Nephron progenitor cell (in vitro differentiated cells): ENCODE measurements at regions not wholly inside any gene's neighbourhood (a gene's known extent, or its start where the extent isn't known, plus 50 kb on each side); places are given as distances from the start of the nearest gene placed in this dataset.

Source experiments
- DNase-seq: peaks from one replicate; pipeline ENCODE4 v3.0.0; 2021
- H3K27ac Mint-ChIP-seq: 2 replicates; pipeline ENCODE4 v1.8.0; 2021; ENCODE audit warnings: mild to moderate bottlenecking, moderate library complexity, mixed read lengths
- H3K27me3 Mint-ChIP-seq: 2 replicates; pipeline ENCODE4 v1.8.0; 2021; ENCODE audit warnings: mild to moderate bottlenecking, low read depth, mixed read lengths; ENCODE audit not compliant: poor library complexity
- H3K36me3 Mint-ChIP-seq: 2 replicates; pipeline ENCODE4 v1.8.0; 2021; ENCODE audit warnings: low read depth, mixed read lengths
- H3K4me1 Mint-ChIP-seq: 2 replicates; pipeline ENCODE4 v1.8.0; 2021; ENCODE audit warnings: mixed read lengths
- H3K4me3 Mint-ChIP-seq: 2 replicates; pipeline ENCODE4 v1.8.0; 2021; ENCODE audit warnings: mild to moderate bottlenecking, moderate library complexity, mixed read lengths
- H3K9me3 Mint-ChIP-seq: 2 replicates; pipeline ENCODE4 v1.8.0; 2021; ENCODE audit warnings: mild to moderate bottlenecking, moderate library complexity, mixed read lengths
- CTCF ChIP-seq: fragments of 200-600 bp; sonication (generic); IDR thresholded peaks from 2 replicates; pipeline ENCODE4 v1.5.0; 2021; ENCODE audit warnings: antibody characterized with exemption

DNA sequence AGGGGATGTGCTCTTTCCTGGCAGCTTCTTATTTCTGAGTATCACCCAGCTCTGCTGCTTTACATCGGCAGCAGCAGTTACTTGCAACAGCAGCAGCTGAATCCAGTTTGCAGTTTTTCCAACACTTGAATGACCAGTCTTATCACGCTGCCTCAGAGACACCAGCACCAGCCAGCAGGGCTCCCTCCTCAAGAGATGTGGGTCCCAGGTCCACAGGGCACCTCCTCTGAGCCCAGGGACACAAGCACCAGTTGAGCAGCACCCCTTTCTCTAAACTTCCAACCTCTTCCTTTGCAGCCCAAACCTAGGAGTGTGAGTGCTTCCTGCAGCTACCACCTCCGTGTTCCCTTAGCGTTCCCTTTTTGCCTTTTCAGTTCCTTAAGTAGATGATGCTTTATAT is 50.4 kb upstream of the YPEL5 start:
- peaks cover 4% of the 10 kb centered on the region for H3K4me1 Mint-ChIP-seq
- H3K9me3 Mint-ChIP-seq: peaks cover 4% of the 10 kb centered on the region
- no peaks in the 10 kb centered on the region for H3K36me3 Mint-ChIP-seq
- no peak overlapping the region for H3K4me3 Mint-ChIP-seq
- no peak for TF ChIP-seq CTCF
- no peak for DNase-seq
- H3K27ac Mint-ChIP-seq: no peak overlapping the region
- H3K27me3 Mint-ChIP-seq: peaks cover 20% of the 10 kb centered on the region
